Hepatocyte (in vitro differentiated cells): ENCODE measurements at regions not wholly inside any gene's neighbourhood (a gene's known extent, or its start where the extent isn't known, plus 50 kb on each side); places are given as distances from the start of the nearest gene placed in this dataset.

Source experiments
- CTCF ChIP-seq: fragments of 200-600 bp; sonication (generic); IDR thresholded peaks from 2 replicates; pipeline ENCODE4 v1.5.1; 2016; ENCODE audit warnings: antibody characterized with exemption, mild to moderate bottlenecking; ENCODE audit not compliant: poor library complexity
- EZH2 ChIP-seq: fragments of 200-600 bp; sonication (generic); IDR thresholded peaks from 2 replicates; pipeline ENCODE4 v1.6.1; 2016; ENCODE audit warnings: antibody characterized with exemption, mild to moderate bottlenecking, borderline replicate concordance
- EZH2phosphoT487 ChIP-seq: fragments of 200-600 bp; sonication (generic); IDR thresholded peaks from one replicate; pipeline ENCODE4 v1.6.1; 2018; ENCODE audit warnings: antibody characterized with exemption, mild to moderate bottlenecking, low read depth, moderate library complexity; ENCODE audit not compliant: unreplicated experiment, severe bottlenecking

GRCh38 chr4:181166742-181167399 lies 1076.3 kb upstream of the TENM3 start:
- TF ChIP-seq CTCF (no peak), EZH2phosphoT487 (no peak), EZH2 (no peak)
